Endodermal cell (in vitro differentiated cells): ENCODE measurements at regions not wholly inside any gene's neighbourhood (a gene's known extent, or its start where the extent isn't known, plus 50 kb on each side); places are given as distances from the start of the nearest gene placed in this dataset.

ENCODE experiments used
- DNase-seq: peaks from one replicate; pipeline ENCODE4 v3.0.0-alpha.2; 2017
- H3K27ac ChIP-seq: 2 replicates; pipeline ENCODE4 v1.5.1; 2013; ENCODE audit warnings: mild to moderate bottlenecking, low read depth, low read length, moderate library complexity
- H3K27me3 ChIP-seq: 2 replicates; pipeline ENCODE4 v1.6.1; 2013; ENCODE audit warnings: mild to moderate bottlenecking, low read length, moderate library complexity; ENCODE audit not compliant: insufficient read depth, control insufficient read depth, poor library complexity, severe bottlenecking
- H3K36me3 ChIP-seq: 2 replicates; pipeline ENCODE4 v1.7.0; 2013; ENCODE audit warnings: mild to moderate bottlenecking, low read length, moderate library complexity; ENCODE audit not compliant: control insufficient read depth, insufficient read depth
- H3K4me1 ChIP-seq: one replicate; pipeline ENCODE4 v1.7.0; 2013; ENCODE audit warnings: low read length; ENCODE audit not compliant: control insufficient read depth, insufficient read depth
- H3K4me3 ChIP-seq: 2 replicates; pipeline ENCODE4 v1.5.1; 2013; ENCODE audit warnings: mild to moderate bottlenecking, low read length, moderate library complexity
- H3K9ac ChIP-seq: 2 replicates; pipeline ENCODE4 v1.6.1; 2013; ENCODE audit warnings: mild to moderate bottlenecking, low read length, moderate library complexity; ENCODE audit not compliant: poor library complexity, severe bottlenecking; ENCODE audit errors: extremely low read depth
- H3K9me3 ChIP-seq: 2 replicates; pipeline ENCODE4 v1.6.1; 2013; ENCODE audit warnings: mild to moderate bottlenecking, low read length, moderate library complexity; ENCODE audit not compliant: control insufficient read depth
- H3K27ac Mint-ChIP-seq: 2 replicates; pipeline ENCODE4 v1.8.0; 2020; ENCODE audit warnings: mixed read lengths
- H3K27me3 Mint-ChIP-seq: 2 replicates; pipeline ENCODE4 v1.8.0; 2021; ENCODE audit warnings: mild to moderate bottlenecking, mixed read lengths; ENCODE audit not compliant: insufficient read depth
- H3K36me3 Mint-ChIP-seq: 2 replicates; pipeline ENCODE4 v1.8.0; 2020; ENCODE audit warnings: low read depth, mixed read lengths
- H3K4me1 Mint-ChIP-seq: 2 replicates; pipeline ENCODE4 v1.8.0; 2020; ENCODE audit warnings: mixed read lengths
- H3K4me3 Mint-ChIP-seq: 2 replicates; pipeline ENCODE4 v1.8.0; 2020; ENCODE audit warnings: mild to moderate bottlenecking, moderate library complexity, mixed read lengths
- H3K9me3 Mint-ChIP-seq: 2 replicates; pipeline ENCODE4 v1.8.0; 2020; ENCODE audit warnings: mild to moderate bottlenecking, mixed read lengths
- CTCF ChIP-seq: fragments of 200-600 bp; sonication (generic); conservative IDR thresholded peaks from 2 replicates; pipeline ENCODE4 v1.5.0; 2021; ENCODE audit warnings: antibody characterized with exemption, mild to moderate bottlenecking
- WGBS, 2 experiments: methylation state at CpG; one replicate each; pipeline versions ENCODE4 v1.1.5 to v1.1.7; 2013; ENCODE audit warnings: missing lambda C conversion rate in 2 of 2, mixed read lengths in 1 of 2; ENCODE audit not compliant: insufficient coverage in 1 of 2, insufficient read length in 1 of 2; 5-methylcytosine and 5-hydroxymethylcytosine counted together

GRCh38 chr18:55688030-55688429 is 100.0 kb upstream of the TCF4 start:
- no peaks in the 10 kb centered on the region for H3K4me1 ChIP-seq
- TF ChIP-seq CTCF, result no peak
- no peak overlapping the region for H3K27ac ChIP-seq
- Mint-ChIP-seq H3K4me1 (peaks cover 5% of the 10 kb centered on the region), H3K27me3 (no peaks in the 10 kb centered on the region), H3K4me3 (no peak overlapping the region), H3K27ac (no peak overlapping the region), H3K36me3 (no peaks in the 10 kb centered on the region), H3K9me3 (no peaks in the 10 kb centered on the region)
- H3K27me3 ChIP-seq, result no peaks in the 10 kb centered on the region
- no peak for DNase-seq
- no peak overlapping the region for H3K4me3 ChIP-seq
- 78 to 90% methylated on average over 1 to 4 of the region's 4 CpGs for WGBS, 2 experiments
- no peak overlapping the region for H3K9ac ChIP-seq
- H3K9me3 ChIP-seq, result no peaks in the 10 kb centered on the region
- no peaks in the 10 kb centered on the region for H3K36me3 ChIP-seq

GRCh38 chr18:55687106-55687505 is 99.1 kb upstream of the TCF4 start:
- Histone ChIP-seq H3K9ac (no peak overlapping the region), H3K36me3 (no peaks in the 10 kb centered on the region), H3K4me3 (no peak overlapping the region), H3K27ac (no peak overlapping the region), H3K4me1 (no peaks in the 10 kb centered on the region), H3K27me3 (no peaks in the 10 kb centered on the region), H3K9me3 (no peaks in the 10 kb centered on the region)
- H3K36me3 Mint-ChIP-seq, result no peaks in the 10 kb centered on the region
- no peak for TF ChIP-seq CTCF
- no peaks in the 10 kb centered on the region for H3K9me3 Mint-ChIP-seq
- H3K27ac Mint-ChIP-seq, result no peak overlapping the region
- no peak overlapping the region for H3K4me3 Mint-ChIP-seq
- WGBS, 2 experiments, result 94% methylated on average over 2 of the region's 3 CpGs; no CpG with 5 or more reads in 1 of the 2 experiments
- no peak for DNase-seq
- no peaks in the 10 kb centered on the region for H3K27me3 Mint-ChIP-seq
- peaks cover 5% of the 10 kb centered on the region for H3K4me1 Mint-ChIP-seq

- TF ChIP-seq CTCF, result no peak
- no peak for DNase-seq
- Mint-ChIP-seq H3K27me3 (no peaks in the 10 kb centered on the region), H3K4me3 (no peak overlapping the region), H3K9me3 (no peaks in the 10 kb centered on the region), H3K36me3 (no peaks in the 10 kb centered on the region), H3K4me1 (peaks cover 5% of the 10 kb centered on the region), H3K27ac (no peak overlapping the region)
- Histone ChIP-seq H3K27ac (no peak overlapping the region), H3K9me3 (no peaks in the 10 kb centered on the region), H3K27me3 (no peaks in the 10 kb centered on the region), H3K36me3 (no peaks in the 10 kb centered on the region), H3K4me3 (no peak overlapping the region), H3K4me1 (no peaks in the 10 kb centered on the region), H3K9ac (no peak overlapping the region)
Observed at GRCh38 chr18:55685638-55686037, 97.6 kb upstream of the TCF4 start.
